Jurkat, Clone E6-1 (cell line): ENCODE measurements at regions not wholly inside any gene's neighbourhood (a gene's known extent, or its start where the extent isn't known, plus 50 kb on each side); places are given as distances from the start of the nearest gene placed in this dataset.

ENCODE experiments used
- DNase-seq: peaks from one replicate; pipeline ENCODE4 v3.0.0-alpha.2; 2011; ENCODE audit warnings: low read depth, low spot score
- H3K4me3 ChIP-seq: 2 replicates; pipeline ENCODE4 v1.5.1; 2011; ENCODE audit warnings: mild to moderate bottlenecking, low read length, control low read depth, moderate library complexity

DNA sequence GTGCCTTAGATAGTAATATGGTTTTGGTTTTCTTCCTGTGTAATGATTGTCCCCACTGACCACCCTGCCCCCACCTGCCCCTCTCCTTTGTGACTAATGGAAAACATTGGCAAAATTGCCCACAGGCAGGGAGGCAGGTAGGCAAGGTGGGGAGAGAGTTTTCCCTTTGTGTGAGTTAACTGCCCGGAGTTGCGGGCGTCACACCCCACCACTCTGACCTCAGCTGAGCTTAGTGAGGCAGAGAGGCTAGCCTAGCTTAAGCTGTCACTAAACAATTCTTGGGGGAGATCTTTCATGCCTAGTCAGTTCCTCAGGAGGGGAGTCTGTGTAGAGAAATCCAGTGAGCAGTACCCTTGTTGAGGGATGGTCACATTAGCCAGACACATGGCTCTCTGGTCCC is 245.3 kb downstream of the BCOR start:
- no peak overlapping the region for H3K4me3 ChIP-seq
- DNase-seq = no peak

DNA sequence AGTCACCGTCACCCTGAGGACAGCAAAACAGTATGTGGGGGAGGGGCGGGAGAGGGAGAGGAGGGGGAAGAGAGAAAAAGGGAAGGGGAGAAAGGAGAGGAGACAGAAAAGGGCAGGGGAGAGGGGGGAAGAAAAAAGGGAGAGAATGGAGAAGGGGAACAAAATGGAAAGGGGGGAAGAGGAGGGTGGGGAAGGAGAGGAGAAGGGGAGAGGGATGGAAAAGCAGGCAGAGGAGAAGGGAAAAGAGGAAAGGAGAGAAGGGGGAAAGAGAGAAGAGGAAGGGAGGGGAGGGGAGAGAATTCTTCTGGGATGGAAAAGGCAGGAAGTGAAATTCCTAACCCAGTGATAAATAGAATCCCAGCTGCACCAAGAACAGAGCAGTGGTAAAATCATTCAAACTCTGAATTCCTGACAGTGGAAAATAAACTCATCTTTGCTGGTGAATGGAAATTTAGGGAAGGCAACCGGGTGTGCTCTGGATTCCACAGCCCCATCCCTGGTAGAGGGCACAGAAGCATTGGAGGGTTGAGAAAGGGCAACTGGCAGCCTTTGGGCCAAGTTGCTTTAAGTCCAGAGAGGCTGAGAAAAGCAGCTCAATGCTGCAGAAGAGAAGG is 244.2 kb downstream of the BCOR start:
- no peak for DNase-seq
- no peak overlapping the region for H3K4me3 ChIP-seq

GRCh38 chrX:39854772-39855747 is 242.7 kb downstream of the BCOR start:
- peak; percentile 81 for DNase-seq
- peak overlapping the region; percentile 51 for H3K4me3 ChIP-seq

GRCh38 chrX:39855748-39856129 is 242.0 kb downstream of the BCOR start:
- H3K4me3 ChIP-seq = peak overlapping the region; percentile 51; the same call in 1 of the 2 replicates
- peak; percentile 66 for DNase-seq

DNA sequence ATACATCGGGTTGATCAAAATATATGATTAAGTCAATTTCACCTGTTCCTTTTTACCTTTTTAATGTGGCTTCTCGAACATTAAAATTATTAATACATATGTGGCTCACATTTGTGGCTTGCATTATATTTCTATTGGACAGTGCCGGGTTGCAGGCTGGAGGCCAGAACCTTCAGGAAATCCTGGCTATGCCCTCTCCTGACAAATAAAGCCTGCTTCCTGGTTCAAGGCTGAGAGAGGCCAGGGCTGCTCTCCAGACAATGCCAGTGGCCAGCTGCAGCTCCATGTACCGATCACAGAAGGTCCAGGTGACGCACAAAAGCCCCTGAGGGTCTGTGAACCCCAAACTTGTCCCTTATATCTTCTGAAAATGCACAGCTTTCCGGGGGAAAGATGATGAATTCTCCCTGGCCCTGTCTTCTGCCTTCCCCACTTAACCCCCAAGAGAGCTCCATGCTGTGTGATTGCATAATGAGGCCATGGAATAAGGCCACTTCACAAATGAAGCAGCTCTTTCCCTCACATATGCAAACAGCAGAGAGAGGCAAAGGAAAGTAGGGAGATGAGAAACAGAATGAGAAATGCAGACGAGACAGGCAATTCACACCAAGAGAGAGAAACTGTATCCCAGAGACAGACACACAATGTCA is 241.2 kb downstream of the BCOR start:
- H3K4me3 ChIP-seq = no peak overlapping the region
- no peak for DNase-seq

DNA sequence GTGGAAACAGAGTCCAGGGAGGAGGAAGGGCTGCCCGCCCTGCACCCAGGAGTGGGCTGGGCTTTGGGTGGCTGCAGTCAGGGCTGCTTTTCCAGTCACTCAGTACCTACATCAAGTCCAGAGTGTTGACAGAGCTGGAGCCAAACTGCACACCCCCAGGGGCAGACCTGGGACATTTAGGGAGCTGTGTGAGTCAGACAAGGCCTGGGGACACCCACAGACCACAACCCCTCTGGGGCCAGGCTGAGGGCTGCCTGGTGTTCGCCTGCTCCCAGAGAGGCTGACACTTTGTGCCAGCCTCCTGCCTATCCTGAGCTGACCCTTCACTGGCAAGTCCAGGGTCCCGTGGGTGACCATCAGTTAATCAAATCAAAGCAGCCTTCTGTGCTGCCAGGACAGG is 240.0 kb downstream of the BCOR start:
- no peak overlapping the region for H3K4me3 ChIP-seq
- DNase-seq = no peak

DNA sequence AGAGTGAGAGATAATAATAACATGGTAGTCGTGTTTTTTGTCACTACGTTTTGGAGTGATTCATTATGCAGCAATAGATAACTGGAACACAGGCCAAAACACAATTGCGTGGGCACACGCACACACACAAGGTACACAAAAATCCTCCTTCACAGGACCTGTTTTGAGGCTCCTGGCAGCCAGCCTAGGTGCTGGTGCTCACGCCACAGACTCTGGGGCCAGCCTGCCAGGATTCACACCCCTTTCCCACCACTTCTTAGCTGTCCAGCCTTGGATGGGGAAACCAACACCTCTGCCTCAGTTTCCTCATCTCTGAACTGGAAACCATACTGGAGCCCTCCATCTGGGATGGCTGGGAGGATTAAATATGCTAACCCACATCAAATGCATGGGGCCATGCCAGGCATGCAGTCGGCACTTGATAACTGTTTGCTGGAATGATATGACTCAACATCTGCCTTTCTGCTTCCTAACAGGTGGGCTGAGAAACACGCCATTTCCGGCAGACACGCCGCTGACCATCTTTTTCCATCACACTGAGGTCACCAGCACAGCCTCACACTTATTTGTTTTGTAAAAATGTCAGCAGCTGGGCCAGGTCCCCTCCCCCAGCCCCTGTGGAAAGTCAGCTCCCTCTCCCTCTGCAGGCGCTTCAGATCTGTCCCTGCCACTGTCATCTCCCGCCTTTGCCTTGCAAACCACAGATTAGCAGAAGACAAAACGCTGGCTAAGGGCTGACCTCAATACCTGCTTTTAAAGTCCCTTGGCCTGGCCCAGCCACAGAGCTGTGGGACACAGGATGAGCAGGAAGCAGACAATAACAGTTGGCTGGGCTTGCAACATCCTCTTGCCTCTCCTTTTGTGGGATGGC is 237.5 kb downstream of the BCOR start:
- H3K4me3 ChIP-seq = peak overlapping the region; percentile 1; the same call in 1 of the 2 replicates
- DNase-seq = peak; percentile 84

DNA sequence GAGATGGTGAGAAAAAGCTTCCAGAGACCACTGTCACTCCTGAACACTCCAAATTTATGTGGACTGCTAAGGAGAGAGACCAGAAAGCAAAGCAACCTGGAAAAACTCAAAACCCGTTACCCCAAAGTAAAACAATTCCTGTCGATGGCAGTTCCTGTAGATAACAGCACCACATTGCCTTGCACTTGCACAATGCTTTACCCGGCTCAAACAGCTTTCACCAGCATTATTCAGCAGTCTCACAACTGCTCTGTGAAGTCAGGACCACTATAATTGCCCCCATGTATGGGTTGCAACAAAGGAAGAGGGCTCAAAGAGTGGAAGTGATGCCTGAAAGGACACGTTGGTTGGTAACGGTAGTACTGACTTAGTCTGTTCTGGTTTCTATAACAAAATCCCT is 234.8 kb downstream of the BCOR start:
- no peak for DNase-seq
- no peak overlapping the region for H3K4me3 ChIP-seq

- no peak for DNase-seq
Measured at GRCh38 chrX:39866229-39866628, 231.5 kb downstream of the BCOR start.

GRCh38 chrX:39869846-39870601 is 227.7 kb downstream of the BCOR start:
- H3K4me3 ChIP-seq = peak overlapping the region; percentile 15; the same call in 1 of the 2 replicates
- DNase-seq = peak; percentile 89

More at GRCh38 chrX:39866229-39866628, 231.5 kb downstream of the BCOR start:
- no peak overlapping the region for H3K4me3 ChIP-seq

- H3K4me3 ChIP-seq = no peak overlapping the region
- DNase-seq = no peak
Measured at GRCh38 chrX:39871648-39872047, 226.1 kb downstream of the BCOR start.

GRCh38 chrX:39873117-39873516 is 224.6 kb downstream of the BCOR start:
- DNase-seq = no peak
- no peak overlapping the region for H3K4me3 ChIP-seq

GRCh38 chrX:39874202-39874816 is 223.4 kb downstream of the BCOR start:
- DNase-seq = no peak
- no peak overlapping the region for H3K4me3 ChIP-seq

DNA sequence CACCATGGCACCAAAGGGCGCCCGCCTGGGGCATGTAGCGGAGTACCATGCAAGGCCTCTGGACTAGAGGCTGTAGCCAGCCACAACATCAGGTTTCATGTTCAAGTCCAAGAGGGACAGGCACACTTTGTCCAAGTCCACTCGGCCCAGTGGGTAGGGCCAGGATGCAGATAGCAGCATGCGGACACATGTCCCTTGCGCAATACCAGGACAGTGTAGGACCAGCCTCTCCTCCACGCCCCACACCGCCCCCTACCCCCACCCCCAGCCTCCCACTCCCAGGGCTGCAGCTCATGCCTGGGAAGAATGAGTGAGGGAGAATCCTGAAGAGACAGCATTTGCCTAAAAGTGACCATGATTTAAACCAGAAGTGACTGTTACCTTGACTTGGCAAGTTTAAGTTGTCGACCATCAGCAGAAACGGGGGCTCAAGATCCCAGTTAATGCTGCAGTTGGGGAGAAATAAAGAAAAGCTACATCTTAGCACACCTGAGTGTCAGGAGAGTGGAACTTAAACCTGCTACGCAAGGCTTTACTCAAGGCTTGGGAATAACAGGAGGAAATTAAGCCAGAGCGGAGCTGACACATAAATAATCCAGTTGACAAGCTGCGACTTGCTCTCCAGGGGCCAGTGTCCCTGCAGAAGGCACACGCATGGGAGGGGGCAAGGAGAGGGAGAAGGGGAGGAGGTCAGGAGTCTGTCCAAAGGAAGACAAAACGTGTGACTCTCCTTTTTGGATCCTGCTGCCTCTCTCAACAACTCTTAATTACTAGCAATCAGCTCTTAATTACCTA is 221.7 kb downstream of the BCOR start:
- DNase-seq = no peak
- no peak overlapping the region for H3K4me3 ChIP-seq

DNA sequence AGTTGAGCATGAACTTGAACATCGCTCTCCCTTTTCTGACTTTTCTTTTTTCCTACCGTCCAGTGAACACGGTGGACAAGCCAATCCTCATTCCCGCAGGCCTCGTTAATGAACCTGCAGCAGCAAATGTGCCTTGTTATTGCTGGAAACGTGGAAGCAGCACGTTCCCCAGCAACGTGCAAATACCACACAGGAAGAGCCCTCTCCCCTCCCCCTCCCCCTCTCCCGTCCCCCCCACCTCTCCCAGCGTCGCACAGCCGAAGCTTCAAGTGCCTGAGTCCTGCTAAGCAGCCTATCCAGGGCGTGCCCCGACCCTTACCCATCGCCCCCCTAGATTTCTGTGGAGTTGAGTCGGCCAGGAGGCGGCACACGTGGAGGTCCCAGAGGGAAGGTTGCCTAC is 219.9 kb downstream of the BCOR start:
- H3K4me3 ChIP-seq = no peak overlapping the region
- no peak for DNase-seq

GRCh38 chrX:39883666-39884065 is 214.1 kb downstream of the BCOR start:
- no peak overlapping the region for H3K4me3 ChIP-seq
- DNase-seq = no peak

GRCh38 chrX:39886282-39886681 is 211.5 kb downstream of the BCOR start:
- no peak overlapping the region for H3K4me3 ChIP-seq
- no peak for DNase-seq
